NCI-H82 (cell line): ENCODE measurements at regions not wholly inside any gene's neighbourhood (a gene's known extent, or its start where the extent isn't known, plus 50 kb on each side); places are given as distances from the start of the nearest gene placed in this dataset.

Experiments used
- DNase-seq: peaks from one replicate; lab custom pipeline; 2025; lab: John Stamatoyannopoulos, UW

- DNase-seq: no peak
Measured at GRCh38 chr1:185645686-185646085, 88.5 kb upstream of the HMCN1 start.

- no peak for DNase-seq
Measured at GRCh38 chr1:185645162-185645640, 89.0 kb upstream of the HMCN1 start.

GRCh38 chr1:185644531-185644930 is 89.7 kb upstream of the HMCN1 start:
- DNase-seq: no peak

- no peak for DNase-seq
Measured at GRCh38 chr1:185636848-185637247, 97.3 kb upstream of the HMCN1 start.

GRCh38 chr1:185634704-185635103 is 99.5 kb upstream of the HMCN1 start:
- no peak for DNase-seq

GRCh38 chr1:185632659-185633423 is 101.3 kb upstream of the HMCN1 start:
- DNase-seq: no peak

- DNase-seq: no peak
Measured at GRCh38 chr1:185631843-185632242, 102.3 kb upstream of the HMCN1 start.

- DNase-seq: no peak
Measured at GRCh38 chr1:185627761-185628501, 106.3 kb upstream of the HMCN1 start.

GRCh38 chr1:185627171-185627570 is 107.0 kb upstream of the HMCN1 start:
- DNase-seq: no peak

- DNase-seq: no peak
Measured at GRCh38 chr1:185626344-185626743, 107.8 kb upstream of the HMCN1 start.

GRCh38 chr1:185610954-185611353 is 123.2 kb upstream of the HMCN1 start:
- DNase-seq: no peak

GRCh38 chr1:185608177-185608576 is 126.0 kb upstream of the HMCN1 start:
- no peak for DNase-seq

- no peak for DNase-seq
Measured at GRCh38 chr1:185603158-185603557, 131.0 kb upstream of the HMCN1 start.

- peak; percentile 10 for DNase-seq
Measured at GRCh38 chr1:185601189-185601588, 133.0 kb upstream of the HMCN1 start.

GRCh38 chr1:185600641-185601040 is 133.6 kb upstream of the HMCN1 start:
- no peak for DNase-seq

GRCh38 chr1:185598332-185598731 is 135.9 kb upstream of the HMCN1 start:
- no peak for DNase-seq

- DNase-seq: peak; percentile 86
Measured at GRCh38 chr1:185595835-185596667, 138.1 kb upstream of the HMCN1 start.

- DNase-seq: no peak
Measured at GRCh38 chr1:185594786-185595410, 139.3 kb upstream of the HMCN1 start.

- DNase-seq: no peak
Measured at GRCh38 chr1:185593271-185593670, 140.9 kb upstream of the HMCN1 start.

- DNase-seq: peak; percentile 24
Measured at GRCh38 chr1:185585770-185586169, 148.4 kb upstream of the HMCN1 start.

- no peak for DNase-seq
Measured at GRCh38 chr1:185581961-185582725, 152.0 kb upstream of the HMCN1 start.
